Dermis blood vessel endothelial cell (primary cell): ENCODE measurements at regions not wholly inside any gene's neighbourhood (a gene's known extent, or its start where the extent isn't known, plus 50 kb on each side); places are given as distances from the start of the nearest gene placed in this dataset.

ENCODE experiments used
- DNase-seq: peaks from one replicate; pipeline ENCODE4 v3.0.0; 2010

- DNase-seq: no peak
Measured at GRCh38 chr13:105663182-105663581, 872.3 kb downstream of the EFNB2 start.

GRCh38 chr13:105660561-105660960, 874.9 kb downstream of the EFNB2 start:
- no peak for DNase-seq

GRCh38 chr13:105658431-105658830, 877.0 kb downstream of the EFNB2 start:
- DNase-seq: no peak

- no peak for DNase-seq
Measured at GRCh38 chr13:105655046-105655445, 880.4 kb downstream of the EFNB2 start.

GRCh38 chr13:105643966-105644365, 891.5 kb downstream of the EFNB2 start:
- no peak for DNase-seq

GRCh38 chr13:105642511-105642958, 892.9 kb downstream of the EFNB2 start:
- DNase-seq: no peak

GRCh38 chr13:105641121-105641520, 894.3 kb downstream of the EFNB2 start:
- DNase-seq: no peak

- no peak for DNase-seq
Measured at GRCh38 chr13:105638426-105638825, 897.0 kb downstream of the EFNB2 start.

GRCh38 chr13:105634059-105634458, 901.4 kb downstream of the EFNB2 start:
- DNase-seq: no peak

- DNase-seq: no peak
Measured at GRCh38 chr13:105630431-105630830, 905.0 kb downstream of the EFNB2 start.

- DNase-seq: no peak
Measured at GRCh38 chr13:105627270-105627669, 908.2 kb downstream of the EFNB2 start.

- DNase-seq: no peak
Measured at GRCh38 chr13:105625691-105626090, 909.8 kb downstream of the EFNB2 start.

GRCh38 chr13:105616333-105617075, 919.0 kb downstream of the EFNB2 start:
- DNase-seq: no peak

GRCh38 chr13:105612541-105612940, 922.9 kb downstream of the EFNB2 start:
- no peak for DNase-seq

- no peak for DNase-seq
Measured at GRCh38 chr13:105611424-105611823, 924.0 kb downstream of the EFNB2 start.

GRCh38 chr13:105608104-105608503, 927.4 kb downstream of the EFNB2 start:
- no peak for DNase-seq

- DNase-seq: no peak
Measured at GRCh38 chr13:105607426-105607825, 928.0 kb downstream of the EFNB2 start.

GRCh38 chr13:105607016-105607415, 928.4 kb downstream of the EFNB2 start:
- DNase-seq: no peak

- DNase-seq: no peak
Measured at GRCh38 chr13:105602956-105603670, 932.3 kb downstream of the EFNB2 start.

GRCh38 chr13:105599477-105600037, 935.9 kb downstream of the EFNB2 start:
- no peak for DNase-seq

- no peak for DNase-seq
Measured at GRCh38 chr13:105598529-105598928, 936.9 kb downstream of the EFNB2 start.

- DNase-seq: no peak
Measured at GRCh38 chr13:105597573-105597972, 937.9 kb downstream of the EFNB2 start.

- DNase-seq: no peak
Measured at GRCh38 chr13:105595471-105595870, 940.0 kb downstream of the EFNB2 start.

GRCh38 chr13:105591277-105591676, 944.2 kb downstream of the EFNB2 start:
- DNase-seq: no peak
